ENCODE measurements at regions not wholly inside any gene's neighbourhood (a gene's known extent, or its start where the extent isn't known, plus 50 kb on each side); places are given as distances from the start of the nearest gene placed in this dataset.

DNA sequence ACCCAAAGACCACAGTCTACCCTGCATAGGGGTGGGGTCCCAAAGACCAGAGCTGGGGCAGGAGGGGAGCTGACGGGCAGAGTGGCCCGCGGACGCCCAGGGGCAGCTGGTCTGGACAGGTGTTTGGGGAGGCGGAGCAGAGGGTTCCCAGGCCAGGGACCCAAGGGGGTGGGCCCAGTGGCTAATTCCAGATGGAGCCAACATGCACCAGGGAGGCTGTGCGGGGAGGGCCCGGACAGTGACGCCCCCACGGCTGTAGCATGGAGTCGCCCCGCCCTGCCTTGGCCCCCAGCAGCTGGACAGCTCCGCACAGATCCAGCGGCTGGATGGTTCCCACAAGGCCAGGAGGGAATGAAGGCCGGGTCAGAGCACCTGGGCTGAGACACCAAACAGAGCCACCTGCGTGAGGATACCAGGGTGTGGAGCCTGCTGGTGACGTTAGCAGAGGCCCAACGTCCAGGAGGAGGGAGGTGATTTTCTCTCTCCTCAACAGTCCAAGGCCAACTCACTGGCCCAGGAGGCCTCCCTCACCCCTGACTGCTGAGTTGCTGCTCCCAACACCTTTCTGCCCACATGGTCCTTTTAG is 55.3 kb upstream of the EGFL7 start:
- TF ChIP-seq EZH2 (IDR thresholded peaks at IDR 0.05; ENCODE audit: borderline replicate concordance, low read length), result no peak
- TF ChIP-seq, protein P1, sequence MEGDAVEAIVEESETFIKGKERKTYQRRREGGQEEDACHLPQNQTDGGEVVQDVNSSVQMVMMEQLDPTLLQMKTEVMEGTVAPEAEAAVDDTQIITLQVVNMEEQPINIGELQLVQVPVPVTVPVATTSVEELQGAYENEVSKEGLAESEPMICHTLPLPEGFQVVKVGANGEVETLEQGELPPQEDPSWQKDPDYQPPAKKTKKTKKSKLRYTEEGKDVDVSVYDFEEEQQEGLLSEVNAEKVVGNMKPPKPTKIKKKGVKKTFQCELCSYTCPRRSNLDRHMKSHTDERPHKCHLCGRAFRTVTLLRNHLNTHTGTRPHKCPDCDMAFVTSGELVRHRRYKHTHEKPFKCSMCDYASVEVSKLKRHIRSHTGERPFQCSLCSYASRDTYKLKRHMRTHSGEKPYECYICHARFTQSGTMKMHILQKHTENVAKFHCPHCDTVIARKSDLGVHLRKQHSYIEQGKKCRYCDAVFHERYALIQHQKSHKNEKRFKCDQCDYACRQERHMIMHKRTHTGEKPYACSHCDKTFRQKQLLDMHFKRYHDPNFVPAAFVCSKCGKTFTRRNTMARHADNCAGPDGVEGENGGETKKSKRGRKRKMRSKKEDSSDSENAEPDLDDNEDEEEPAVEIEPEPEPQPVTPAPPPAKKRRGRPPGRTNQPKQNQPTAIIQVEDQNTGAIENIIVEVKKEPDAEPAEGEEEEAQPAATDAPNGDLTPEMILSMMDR (conservative IDR thresholded peaks at IDR 0.05 in 1 of 2, IDR thresholded peaks at IDR 0.05 in 1 of 2; ENCODE audit: extremely low read depth in 1 of 2, insufficient read depth in 1 of 2, low read depth in 1 of 2, low read length in 2 of 2), result no peak
